Endothelial cell of umbilical vein (primary cell): ENCODE measurements at regions not wholly inside any gene's neighbourhood (a gene's known extent, or its start where the extent isn't known, plus 50 kb on each side); places are given as distances from the start of the nearest gene placed in this dataset.

Experiments used
- BruUV-seq: library from RNA; stranded (reverse); fragments of 400-500 nt; replicated peaks from 2 replicates; lab custom pipeline; 2021; lab: Mats Ljungman, UMichigan
- CTCF ChIA-PET: fragments of 300-600, 350-600 bp; sonication (Branson Sonifier 250); formaldehyde crosslinking; loops from one replicate; lab custom pipeline; 2021; ENCODE audit warnings: antibody characterized with exemption, inconsistent platforms; lab: Charles Lee
- POLR2A ChIA-PET: fragments of 300-600, 350-600 bp; sonication (Branson Sonifier 250); formaldehyde crosslinking; loops from one replicate; lab custom pipeline; 2021; ENCODE audit warnings: antibody characterized with exemption, inconsistent platforms; lab: Charles Lee
- DNase-seq: peaks from one replicate; pipeline ENCODE4 v3.0.0-alpha.2; 2011; ENCODE audit warnings: low read depth, low spot score
- FAIRE-seq: peaks from 2 replicates; lab custom pipeline; 2011; peaks lifted over from hg19 to GRCh38; lab: Jason Lieb, UNC
- H2AFZ ChIP-seq: 2 replicates; pipeline ENCODE4 v1.6.0; 2012; ENCODE audit warnings: low read depth, low read length, control low read depth, inconsistent platforms
- H3K27ac ChIP-seq: 2 replicates; pipeline ENCODE4 v1.5.1; 2011; ENCODE audit warnings: low read depth, mild to moderate bottlenecking, control low read depth, low read length, moderate library complexity; ENCODE audit not compliant: insufficient read depth
- H3K27me3 ChIP-seq, 2 experiments: 2 replicates each; pipeline versions ENCODE4 v1.6.0 to v1.6.1; 2011; ENCODE audit warnings: low read length in 2 of 2, mixed read lengths in 1 of 2; ENCODE audit not compliant: control insufficient read depth in 2 of 2, insufficient read depth in 2 of 2
- H3K36me3 ChIP-seq, 2 experiments: 2 replicates in 1 of 2; 3 replicates in 1 of 2; pipeline ENCODE4 v1.5.1; 2011; ENCODE audit warnings: low read length in 2 of 2, mild to moderate bottlenecking in 1 of 2, moderate library complexity in 1 of 2; ENCODE audit not compliant: control insufficient read depth in 2 of 2, insufficient read depth in 2 of 2; ENCODE audit errors: extremely low read depth in 1 of 2
- H3K4me1 ChIP-seq: 3 replicates; pipeline ENCODE4 v1.5.1; 2011; ENCODE audit warnings: mild to moderate bottlenecking, low read length; ENCODE audit not compliant: control insufficient read depth, insufficient read depth; ENCODE audit errors: extremely low read depth
- H3K4me2 ChIP-seq: 2 replicates; pipeline ENCODE4 v1.6.1; 2011; ENCODE audit warnings: low read length, control low read depth, mixed read lengths; ENCODE audit not compliant: insufficient read depth
- H3K4me3 ChIP-seq, 3 experiments: fragments of 200-600 bp in 1 of 3; sonication (generic), shearing (Covaris generic) in 1 of 3; replicated peaks in 1 of 3; 2 replicates each; pipeline ENCODE4 v1.5.1; 2011 to 2016; ENCODE audit warnings: control low read depth in 3 of 3, low read length in 3 of 3, mild to moderate bottlenecking in 2 of 3, inconsistent platforms in 1 of 3, low read depth in 1 of 3, moderate library complexity in 1 of 3; ENCODE audit not compliant: insufficient read depth in 1 of 3
- H3K79me2 ChIP-seq: 2 replicates; pipeline ENCODE4 v1.6.0; 2012; ENCODE audit warnings: low read length, inconsistent platforms; ENCODE audit not compliant: control insufficient read depth, insufficient read depth
- H3K9ac ChIP-seq: replicated peaks from 2 replicates; pipeline ENCODE3; 2011; ENCODE audit warnings: low read length, control low read depth; ENCODE audit not compliant: insufficient read depth; ENCODE audit errors: extremely low read depth
- H3K9me1 ChIP-seq: replicated peaks from 3 replicates; pipeline ENCODE4 v1.6.0; 2011; ENCODE audit warnings: mild to moderate bottlenecking, low read length; ENCODE audit not compliant: control insufficient read depth, insufficient read depth; ENCODE audit errors: extremely low read depth
- H3K9me3 ChIP-seq: replicated peaks from 2 replicates; pipeline ENCODE4 v1.5.1; 2012; ENCODE audit warnings: low read length, inconsistent platforms; ENCODE audit not compliant: control insufficient read depth, insufficient read depth
- H4K20me1 ChIP-seq: replicated peaks from 2 replicates; pipeline ENCODE3; 2011; ENCODE audit warnings: mild to moderate bottlenecking, low read length; ENCODE audit not compliant: control insufficient read depth, insufficient read depth; ENCODE audit errors: extremely low read depth
- EZH2 ChIP-seq: IDR thresholded peaks from 2 replicates; pipeline ENCODE4 v1.6.1; 2012; ENCODE audit warnings: borderline replicate concordance, low read depth, mild to moderate bottlenecking, moderate library complexity, low read length, inconsistent platforms; ENCODE audit not compliant: severe bottlenecking
- FOS ChIP-seq: IDR thresholded peaks from 2 replicates; pipeline ENCODE4 v1.6.1; 2011; ENCODE audit warnings: mild to moderate bottlenecking, low read length, moderate library complexity, borderline replicate concordance; ENCODE audit not compliant: insufficient read depth
- GATA2 ChIP-seq: IDR thresholded peaks from 2 replicates; pipeline ENCODE4 v1.7.0; 2011; ENCODE audit warnings: low read depth, mild to moderate bottlenecking, moderate library complexity, mixed read lengths, low read length; ENCODE audit not compliant: insufficient read length, insufficient read depth
- JUN ChIP-seq: IDR thresholded peaks from 2 replicates; pipeline ENCODE4 v1.6.1; 2011; ENCODE audit warnings: borderline replicate concordance, low read depth; ENCODE audit not compliant: insufficient read length, insufficient read depth
- MYC ChIP-seq: IDR thresholded peaks from one replicate; pipeline ENCODE4 v1.6.1; 2011; ENCODE audit warnings: mild to moderate bottlenecking, low read depth, low read length
- POLR2A ChIP-seq: IDR thresholded peaks from 2 replicates; pipeline ENCODE4 v1.6.1; 2012; ENCODE audit warnings: low read depth, mild to moderate bottlenecking, control low read depth, low read length
- POLR2AphosphoS5 ChIP-seq: IDR thresholded peaks from 2 replicates; pipeline ENCODE4 v1.6.1; 2012; ENCODE audit warnings: low read depth, mild to moderate bottlenecking, control low read depth, low read length, moderate library complexity; ENCODE audit not compliant: insufficient read depth
- dilution Hi-C: fragments of 300-500 bp; cut with MboI; formaldehyde crosslinking; loops from one replicate; pipeline ENCODE4 v1.15.0; 2019; ENCODE audit warnings: low sequenced_read_pairs; ENCODE audit not compliant: extremely low pct_ligation_motif_present
- intact Hi-C: fragments of 100-400 bp; cut with micrococcal nuclease; formaldehyde crosslinking; loops from one replicate; pipeline ENCODE4 v1.10.0; 2022
- TF ChIP-seq, protein P1 (sequence below), 2 donors: IDR thresholded peaks; 1 replicate in 1 of 2; 2 replicates in 1 of 2; pipeline ENCODE4 v1.5.1; 2011; ENCODE audit warnings: low read length in 2 of 2, mild to moderate bottlenecking in 2 of 2, moderate library complexity in 2 of 2, control low read depth in 1 of 2, inconsistent platforms in 1 of 2, low read depth in 1 of 2; ENCODE audit not compliant: insufficient read depth in 1 of 2; ENCODE audit errors: extremely low read depth in 1 of 2
- TF ChIP-seq, protein P2 (sequence below): IDR thresholded peaks from 2 replicates; pipeline ENCODE4 v1.6.1; 2011; ENCODE audit not compliant: insufficient read depth, insufficient read length

DNA sequence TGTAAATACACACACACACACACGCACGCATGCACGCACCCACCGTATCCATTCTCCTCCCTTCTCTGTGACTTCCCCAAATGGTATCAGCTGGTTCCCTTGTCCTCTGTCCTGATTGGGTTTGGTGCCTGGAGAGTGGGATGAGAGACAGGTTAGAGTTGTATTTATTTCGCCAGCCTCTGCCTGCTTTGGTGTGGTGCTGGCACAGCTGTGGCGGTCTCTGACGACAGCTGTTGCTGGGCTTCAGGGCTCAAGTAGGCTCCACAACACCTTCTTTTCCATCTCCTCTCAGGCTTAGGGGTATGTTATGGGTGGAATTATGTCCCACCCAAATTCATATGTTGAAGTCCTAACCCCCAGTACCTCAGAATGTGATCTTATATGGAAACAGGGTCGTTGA lies 94.9 kb upstream of the ITGA6 start:
- no peak for FAIRE-seq
- H3K9ac ChIP-seq, result no peak overlapping the region
- no peak for TF ChIP-seq POLR2A
- no peak for TF ChIP-seq EZH2
- TF ChIP-seq FOS, result no peak
- no peak for TF ChIP-seq POLR2AphosphoS5
- no peak for TF ChIP-seq JUN
- no peak for TF ChIP-seq GATA2
- TF ChIP-seq, protein P1, sequence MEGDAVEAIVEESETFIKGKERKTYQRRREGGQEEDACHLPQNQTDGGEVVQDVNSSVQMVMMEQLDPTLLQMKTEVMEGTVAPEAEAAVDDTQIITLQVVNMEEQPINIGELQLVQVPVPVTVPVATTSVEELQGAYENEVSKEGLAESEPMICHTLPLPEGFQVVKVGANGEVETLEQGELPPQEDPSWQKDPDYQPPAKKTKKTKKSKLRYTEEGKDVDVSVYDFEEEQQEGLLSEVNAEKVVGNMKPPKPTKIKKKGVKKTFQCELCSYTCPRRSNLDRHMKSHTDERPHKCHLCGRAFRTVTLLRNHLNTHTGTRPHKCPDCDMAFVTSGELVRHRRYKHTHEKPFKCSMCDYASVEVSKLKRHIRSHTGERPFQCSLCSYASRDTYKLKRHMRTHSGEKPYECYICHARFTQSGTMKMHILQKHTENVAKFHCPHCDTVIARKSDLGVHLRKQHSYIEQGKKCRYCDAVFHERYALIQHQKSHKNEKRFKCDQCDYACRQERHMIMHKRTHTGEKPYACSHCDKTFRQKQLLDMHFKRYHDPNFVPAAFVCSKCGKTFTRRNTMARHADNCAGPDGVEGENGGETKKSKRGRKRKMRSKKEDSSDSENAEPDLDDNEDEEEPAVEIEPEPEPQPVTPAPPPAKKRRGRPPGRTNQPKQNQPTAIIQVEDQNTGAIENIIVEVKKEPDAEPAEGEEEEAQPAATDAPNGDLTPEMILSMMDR (IDR thresholded peaks at IDR 0.05; ENCODE audit: extremely low read depth in 1 of 2, insufficient read depth in 1 of 2, low read depth in 1 of 2, low read length in 2 of 2), result no peak
- TF ChIP-seq MYC, result no peak
- TF ChIP-seq, protein P2, sequence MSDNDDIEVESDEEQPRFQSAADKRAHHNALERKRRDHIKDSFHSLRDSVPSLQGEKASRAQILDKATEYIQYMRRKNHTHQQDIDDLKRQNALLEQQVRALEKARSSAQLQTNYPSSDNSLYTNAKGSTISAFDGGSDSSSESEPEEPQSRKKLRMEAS, result no peak
- no peaks in the 10 kb centered on the region for H3K9me1 ChIP-seq
- H3K9me3 ChIP-seq, result no peaks in the 10 kb centered on the region
- H3K79me2 ChIP-seq, result no peaks in the 10 kb centered on the region
- CTCF ChIA-PET, result no interaction called here
- intact Hi-C loops (no loop called here), dilution Hi-C loops (no loop called here)
- H3K4me2 ChIP-seq, result no peak overlapping the region
- H2AFZ ChIP-seq, result no peak overlapping the region
- H3K4me1 ChIP-seq, result peaks cover 7% of the 10 kb centered on the region
- DNase-seq, result no peak
- no peak overlapping the region for H3K4me3 ChIP-seq
- no peaks in the 10 kb centered on the region for H4K20me1 ChIP-seq
- H3K27me3 ChIP-seq, result no peaks in the 10 kb centered on the region
- no peaks in the 10 kb centered on the region for H3K36me3 ChIP-seq
- BruUV-seq, result no TSS peak
- H3K27ac ChIP-seq, result no peak overlapping the region
- POLR2A ChIA-PET, result no interaction called here
